Left ventricle myocardium inferior (tissue), 1 donor: ENCODE measurements at regions not wholly inside any gene's neighbourhood (a gene's known extent, or its start where the extent isn't known, plus 50 kb on each side); places are given as distances from the start of the nearest gene placed in this dataset.

Source experiments
- DNase-seq: peaks from one replicate; pipeline ENCODE4 v3.0.0-alpha.2; 2020
- H3K27ac ChIP-seq: fragments of 200-600 bp; replicated peaks from 2 replicates; pipeline ENCODE4 v1.8.0; 2021
- H3K27me3 ChIP-seq: fragments of 200-600 bp; 2 replicates; pipeline ENCODE4 v1.8.0; 2021; ENCODE audit warnings: low read depth
- H3K36me3 ChIP-seq: fragments of 200-600 bp; 2 replicates; pipeline ENCODE4 v1.8.0; 2021
- H3K4me1 ChIP-seq: fragments of 200-600 bp; 2 replicates; pipeline ENCODE4 v1.8.0; 2021
- H3K4me3 ChIP-seq: fragments of 200-600 bp; 2 replicates; pipeline ENCODE4 v1.8.0; 2021; ENCODE audit warnings: mild to moderate bottlenecking, moderate library complexity
- H3K9me3 ChIP-seq: fragments of 200-600 bp; replicated peaks from 2 replicates; pipeline ENCODE4 v1.8.0; 2021
- CTCF ChIP-seq: fragments of 200-600 bp; IDR thresholded peaks from 2 replicates; pipeline ENCODE4 v1.8.0; 2021; ENCODE audit warnings: antibody characterized with exemption, mild to moderate bottlenecking, borderline replicate concordance
- intact Hi-C: fragments of 100-400 bp; cut with micrococcal nuclease; formaldehyde crosslinking; loops from one replicate; pipeline ENCODE4 v1.11.0; 2022
- donor health status: DM: no; HTN: yes; CAD: no; lungs with severe emphysema.

- no peak for DNase-seq
- Histone ChIP-seq H3K36me3 (no peaks in the 10 kb centered on the region), H3K4me1 (no peaks in the 10 kb centered on the region), H3K27me3 (no peaks in the 10 kb centered on the region), H3K4me3 (no peak overlapping the region), H3K9me3 (peaks cover 6% of the 10 kb centered on the region), H3K27ac (no peak overlapping the region)
- TF ChIP-seq CTCF, result no peak
- intact Hi-C loops, result no loop called here
Measured at GRCh38 chr5:8417316-8418048, 548.5 kb downstream of the MTRR start.

- Histone ChIP-seq H3K27me3 (no peaks in the 10 kb centered on the region), H3K9me3 (peaks cover 6% of the 10 kb centered on the region), H3K4me3 (no peak overlapping the region), H3K4me1 (no peaks in the 10 kb centered on the region), H3K27ac (no peak overlapping the region), H3K36me3 (no peaks in the 10 kb centered on the region)
- no peak for DNase-seq
- intact Hi-C loops, result no loop called here
- no peak for TF ChIP-seq CTCF
Measured at GRCh38 chr5:8418049-8418426, 549.1 kb downstream of the MTRR start.

- Histone ChIP-seq H3K9me3 (peaks cover 3% of the 10 kb centered on the region), H3K36me3 (no peaks in the 10 kb centered on the region), H3K4me3 (no peak overlapping the region), H3K27me3 (no peaks in the 10 kb centered on the region), H3K27ac (no peak overlapping the region), H3K4me1 (no peaks in the 10 kb centered on the region)
- intact Hi-C loops, result no loop called here
- TF ChIP-seq CTCF, result no peak
- no peak for DNase-seq
Measured at GRCh38 chr5:8429778-8430758, 561.1 kb downstream of the MTRR start.

- Histone ChIP-seq H3K36me3 (no peaks in the 10 kb centered on the region), H3K4me1 (no peaks in the 10 kb centered on the region), H3K27me3 (no peaks in the 10 kb centered on the region), H3K27ac (no peak overlapping the region), H3K4me3 (no peak overlapping the region), H3K9me3 (no peaks in the 10 kb centered on the region)
- no peak for TF ChIP-seq CTCF
- intact Hi-C loops, result no loop called here
- no peak for DNase-seq
Measured at GRCh38 chr5:8434501-8434900, 565.6 kb downstream of the MTRR start.

- intact Hi-C loops, result no loop called here
- Histone ChIP-seq H3K9me3 (no peaks in the 10 kb centered on the region), H3K4me3 (no peak overlapping the region), H3K27ac (no peak overlapping the region), H3K4me1 (no peaks in the 10 kb centered on the region), H3K36me3 (no peaks in the 10 kb centered on the region), H3K27me3 (no peaks in the 10 kb centered on the region)
- TF ChIP-seq CTCF, result no peak
- no peak for DNase-seq
Measured at GRCh38 chr5:8436924-8437323, 568.0 kb downstream of the MTRR start.
